Mesenchymal stem cell (in vitro differentiated cells and primary cell): ENCODE measurements at regions not wholly inside any gene's neighbourhood (a gene's known extent, or its start where the extent isn't known, plus 50 kb on each side); places are given as distances from the start of the nearest gene placed in this dataset.

Experiments used
- DNase-seq: peaks from one replicate; pipeline ENCODE4 v3.0.0-alpha.2; 2013
- H2AFZ ChIP-seq: one replicate; pipeline ENCODE4 v1.6.1; 2013; ENCODE audit warnings: low read depth, mild to moderate bottlenecking, control low read depth, inconsistent platforms, low read length, moderate library complexity
- H2AK5ac ChIP-seq: 2 replicates; pipeline ENCODE4 v1.6.1; 2013; ENCODE audit warnings: low read length, moderate library complexity, mild to moderate bottlenecking, inconsistent platforms; ENCODE audit not compliant: severe bottlenecking
- H2BK120ac ChIP-seq: one replicate; pipeline ENCODE4 v1.6.1; 2013; ENCODE audit warnings: low read depth, mild to moderate bottlenecking, inconsistent platforms, low read length, moderate library complexity
- H2BK12ac ChIP-seq, 2 experiments: one replicate each; pipeline ENCODE4 v1.6.1; 2013; ENCODE audit warnings: inconsistent platforms in 2 of 2, low read length in 2 of 2, mild to moderate bottlenecking in 2 of 2, moderate library complexity in 2 of 2, control low read depth in 1 of 2
- H2BK15ac ChIP-seq: one replicate; pipeline ENCODE4 v1.6.1; 2013; ENCODE audit warnings: mild to moderate bottlenecking, low read depth, inconsistent platforms; ENCODE audit not compliant: poor library complexity, severe bottlenecking
- H2BK5ac ChIP-seq: 2 replicates; pipeline ENCODE4 v1.6.1; 2013; ENCODE audit warnings: low read depth, mild to moderate bottlenecking, low read length, control low read depth, inconsistent platforms; ENCODE audit not compliant: poor library complexity, severe bottlenecking
- H3K14ac ChIP-seq, 2 experiments: one replicate each; pipeline ENCODE4 v1.6.1; 2013; ENCODE audit warnings: inconsistent platforms in 2 of 2, low read length in 2 of 2, control low read depth in 1 of 2, mild to moderate bottlenecking in 1 of 2, moderate library complexity in 1 of 2
- H3K18ac ChIP-seq, 2 experiments: one replicate each; pipeline ENCODE4 v1.6.1; 2013; ENCODE audit warnings: inconsistent platforms in 2 of 2, low read length in 2 of 2, control low read depth in 1 of 2, low read depth in 1 of 2, mild to moderate bottlenecking in 1 of 2
- H3K23ac ChIP-seq, 2 experiments: one replicate each; pipeline ENCODE4 v1.6.1; 2013; ENCODE audit warnings: inconsistent platforms in 2 of 2, low read length in 2 of 2, mild to moderate bottlenecking in 2 of 2, moderate library complexity in 2 of 2, control low read depth in 1 of 2
- H3K27ac ChIP-seq: 2 replicates; pipeline ENCODE4 v1.5.1; 2013; ENCODE audit warnings: mild to moderate bottlenecking, moderate library complexity, low read length, control low read depth, inconsistent platforms; ENCODE audit not compliant: poor library complexity, severe bottlenecking
- H3K27me3 ChIP-seq, 2 experiments: 2 replicates each; pipeline versions ENCODE4 v1.6.1 to v1.7.0; 2013; ENCODE audit warnings: low read length in 2 of 2, mild to moderate bottlenecking in 2 of 2, moderate library complexity in 2 of 2, control low read depth in 1 of 2, inconsistent platforms in 1 of 2; ENCODE audit not compliant: control insufficient read depth in 1 of 2, insufficient read depth in 1 of 2
- H3K36me3 ChIP-seq, 2 experiments: 2 replicates each; pipeline versions ENCODE4 v1.6.1 to v1.7.0; 2013; ENCODE audit warnings: low read length in 2 of 2, control low read depth in 1 of 2, inconsistent platforms in 1 of 2, low read depth in 1 of 2, mild to moderate bottlenecking in 1 of 2; ENCODE audit not compliant: insufficient read depth in 2 of 2, control insufficient read depth in 1 of 2
- H3K4ac ChIP-seq, 2 experiments: one replicate each; pipeline ENCODE4 v1.6.1; 2013; ENCODE audit warnings: inconsistent platforms in 2 of 2, low read length in 2 of 2, mild to moderate bottlenecking in 2 of 2, moderate library complexity in 2 of 2, control low read depth in 1 of 2, low read depth in 1 of 2
- H3K4me1 ChIP-seq: 2 replicates; pipeline ENCODE4 v1.6.1; 2013; ENCODE audit warnings: low read depth, low read length, control low read depth; ENCODE audit not compliant: control insufficient read depth, insufficient read depth
- H3K4me2 ChIP-seq: 2 replicates; pipeline ENCODE4 v1.6.1; 2013; ENCODE audit warnings: low read length, mild to moderate bottlenecking, inconsistent platforms; ENCODE audit not compliant: poor library complexity, severe bottlenecking
- H3K4me3 ChIP-seq, 2 experiments: 2 replicates each; pipeline versions ENCODE4 v1.5.1 to v1.7.0; 2013; ENCODE audit warnings: low read length in 2 of 2, mild to moderate bottlenecking in 2 of 2, control low read depth in 1 of 2, low read depth in 1 of 2; ENCODE audit not compliant: insufficient read depth in 1 of 2
- H3K79me1 ChIP-seq: replicated peaks from 2 replicates; pipeline ENCODE4 v1.6.1; 2013; ENCODE audit warnings: mild to moderate bottlenecking, control low read depth, low read length, inconsistent platforms; ENCODE audit not compliant: poor library complexity, severe bottlenecking
- H3K9ac ChIP-seq: 2 replicates; pipeline ENCODE4 v1.7.0; 2013; ENCODE audit warnings: mild to moderate bottlenecking, low read length, moderate library complexity
- H3K9me3 ChIP-seq: 2 replicates; pipeline ENCODE4 v1.7.0; 2013; ENCODE audit warnings: mild to moderate bottlenecking, low read length; ENCODE audit not compliant: control insufficient read depth
- H4K8ac ChIP-seq: one replicate; pipeline ENCODE4 v1.6.1; 2013; ENCODE audit warnings: inconsistent platforms, mild to moderate bottlenecking, low read length, moderate library complexity
- H4K91ac ChIP-seq: one replicate; pipeline ENCODE4 v1.6.1; 2013; ENCODE audit warnings: mild to moderate bottlenecking, low read length, inconsistent platforms
- WGBS: methylation state at CpG from one replicate; pipeline ENCODE4 v1.1.7; 2013; ENCODE audit warnings: mixed read lengths; 5-methylcytosine and 5-hydroxymethylcytosine counted together

GRCh38 chr3:10602769-10603768 lies 97.7 kb upstream of the ATP2B2 start:
- Histone ChIP-seq H2AK5ac (no peak overlapping the region), H2BK5ac (no peak overlapping the region), H3K4me1 (peaks cover 1% of the 10 kb centered on the region), H3K79me1 (no peaks in the 10 kb centered on the region), H3K36me3 (no peaks in the 10 kb centered on the region), H3K4me2 (no peak overlapping the region), H3K18ac (no peak overlapping the region), H3K23ac (no peak overlapping the region), H3K27me3 (peaks cover 21 to 50% of the 10 kb centered on the region in 2 experiments), H3K4ac (no peak overlapping the region), H2AFZ (no peak overlapping the region), H3K4me3 (no peak overlapping the region), H4K91ac (no peak overlapping the region), H2BK12ac (no peak overlapping the region), H2BK15ac (no peak overlapping the region), H3K14ac (no peak overlapping the region), H4K8ac (no peak overlapping the region), H2BK120ac (no peak overlapping the region), H3K9me3 (no peaks in the 10 kb centered on the region), H3K27ac (no peak overlapping the region), H3K9ac (no peak overlapping the region)
- no peak for DNase-seq
- 72% methylated on average over 12 of the region's 15 CpGs for WGBS

DNA sequence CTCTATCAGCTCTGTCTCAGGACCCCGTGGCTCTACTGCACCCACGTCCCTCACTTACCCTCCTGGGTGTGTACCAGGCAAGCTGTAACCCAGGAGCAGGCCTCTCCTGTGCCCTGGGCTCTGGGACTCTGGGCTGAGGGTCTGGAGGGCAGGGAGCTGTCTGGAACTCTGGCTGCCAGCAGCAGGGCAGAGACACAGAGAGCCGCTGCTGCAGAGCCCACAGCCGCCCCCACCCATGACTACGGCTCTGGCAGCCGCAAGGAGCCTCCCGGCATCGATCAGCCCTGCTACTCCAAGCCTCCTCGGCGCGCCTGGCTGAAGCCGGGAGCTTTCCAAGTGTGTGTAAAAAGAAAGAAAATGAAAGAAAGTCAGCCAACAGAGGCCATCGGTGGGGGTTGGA lies 103.7 kb upstream of the ATP2B2 start:
- 76% methylated on average over 13 of the region's 13 CpGs for WGBS

GRCh38 chr3:10614168-10614567 lies 108.8 kb upstream of the ATP2B2 start:
- WGBS, result 70% methylated on average over 6 of the region's 7 CpGs
- Histone ChIP-seq H2BK12ac (no peak overlapping the region), H3K4me2 (no peak overlapping the region), H3K18ac (no peak overlapping the region), H3K27me3 (peaks cover 5 to 47% of the 10 kb centered on the region in 2 experiments), H2AK5ac (no peak overlapping the region), H3K23ac (no peak overlapping the region), H4K91ac (no peak overlapping the region), H3K27ac (no peak overlapping the region), H2AFZ (no peak overlapping the region), H3K14ac (no peak overlapping the region), H2BK5ac (no peak overlapping the region), H3K4ac (no peak overlapping the region), H4K8ac (no peak overlapping the region), H3K9ac (no peak overlapping the region), H3K36me3 (no peaks in the 10 kb centered on the region), H3K4me3 (no peak overlapping the region), H3K9me3 (peaks cover 8% of the 10 kb centered on the region), H3K4me1 (peaks cover under 1% of the 10 kb centered on the region), H3K79me1 (no peaks in the 10 kb centered on the region), H2BK15ac (no peak overlapping the region), H2BK120ac (no peak overlapping the region)
- no peak for DNase-seq

More for the DNA sequence above, 103.7 kb upstream of the ATP2B2 start:
- Histone ChIP-seq H3K4me3 (no peak overlapping the region), H3K18ac (no peak overlapping the region), H3K4me1 (peaks cover 1% of the 10 kb centered on the region), H3K79me1 (no peaks in the 10 kb centered on the region), H3K27ac (no peak overlapping the region), H3K27me3 (peaks cover 8 to 44% of the 10 kb centered on the region in 2 experiments), H3K4me2 (no peak overlapping the region), H2BK12ac (no peak overlapping the region), H3K4ac (no peak overlapping the region), H4K8ac (no peak overlapping the region), H2AK5ac (no peak overlapping the region), H4K91ac (no peak overlapping the region), H3K9ac (no peak overlapping the region), H3K23ac (no peak overlapping the region), H2BK15ac (no peak overlapping the region), H2BK5ac (no peak overlapping the region), H3K9me3 (peaks cover 5% of the 10 kb centered on the region), H2AFZ (no peak overlapping the region), H3K36me3 (no peaks in the 10 kb centered on the region), H3K14ac (no peak overlapping the region), H2BK120ac (no peak overlapping the region)
- DNase-seq, result no peak

DNA sequence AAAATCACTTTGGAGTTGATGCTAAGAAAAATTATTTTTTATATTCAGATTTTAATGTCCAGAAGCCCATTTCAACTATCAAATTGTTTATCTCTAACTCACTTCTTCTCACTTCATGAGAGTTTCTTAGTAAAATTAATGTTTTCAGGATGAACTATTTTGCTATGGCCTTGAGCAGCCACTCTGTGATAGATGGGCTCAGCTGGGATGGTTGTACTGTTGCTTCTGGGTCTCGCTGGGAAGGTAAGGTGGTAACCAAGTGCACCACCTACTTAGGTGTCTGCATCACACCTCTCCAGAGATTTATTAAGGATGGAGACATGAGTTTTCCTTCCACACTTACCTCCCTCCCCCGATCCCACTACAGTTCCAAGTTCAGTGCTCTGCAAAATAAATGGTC lies 110.3 kb upstream of the ATP2B2 start:
- no peak overlapping the region for H4K91ac ChIP-seq
- no peak overlapping the region for H3K14ac ChIP-seq
- H2BK5ac ChIP-seq, result no peak overlapping the region
- no peak overlapping the region for H3K4ac ChIP-seq
- no peaks in the 10 kb centered on the region for H3K79me1 ChIP-seq
- no peak overlapping the region for H3K4me3 ChIP-seq
- no peak overlapping the region for H2BK15ac ChIP-seq
- H3K18ac ChIP-seq, result no peak overlapping the region
- H3K9ac ChIP-seq, result no peak overlapping the region
- WGBS, result 56% methylated on average over 2 of the region's 2 CpGs
- H3K27ac ChIP-seq, result no peak overlapping the region
- H4K8ac ChIP-seq, result no peak overlapping the region
- H3K9me3 ChIP-seq, result peaks cover 8% of the 10 kb centered on the region
- H2AFZ ChIP-seq, result no peak overlapping the region
- peaks cover 5 to 53% of the 10 kb centered on the region in 2 experiments for H3K27me3 ChIP-seq
- no peaks in the 10 kb centered on the region for H3K36me3 ChIP-seq
- no peak for DNase-seq
- H3K23ac ChIP-seq, result no peak overlapping the region
- H3K4me1 ChIP-seq, result no peaks in the 10 kb centered on the region
- H2BK12ac ChIP-seq, result no peak overlapping the region
- no peak overlapping the region for H2BK120ac ChIP-seq
- H2AK5ac ChIP-seq, result no peak overlapping the region
- no peak overlapping the region for H3K4me2 ChIP-seq
